GM12878 (cell line): ENCODE measurements at regions not wholly inside any gene's neighbourhood (a gene's known extent, or its start where the extent isn't known, plus 50 kb on each side); places are given as distances from the start of the nearest gene placed in this dataset.

Source experiments
- ATAC-seq: fragments of 200-7000 bp; cut with Tn5 transposase; 3 replicates; pipeline ENCODE4 v1.9.1; 2020; ENCODE audit warnings: mild to moderate bottlenecking, moderate library complexity
- BruUV-seq: library from RNA; stranded (reverse); fragments of 400-500 nt; replicated peaks from 2 replicates; lab custom pipeline; 2021; lab: Mats Ljungman, UMichigan
- CTCF ChIA-PET: fragments of 300-600 bp; sonication (Branson Sonifier 250); formaldehyde crosslinking; extraction: SDS; loops from one replicate; lab custom pipeline; 2021; ENCODE audit warnings: inconsistent platforms; lab: Yijun Ruan, JAX
- POLR2A ChIA-PET: fragments of 350-600 bp; formaldehyde crosslinking; extraction: SDS; loops from one replicate; lab custom pipeline; 2021; ENCODE audit warnings: inconsistent platforms; lab: Charles Lee
- RAD21 ChIA-PET: fragments of 300-600 bp; sonication (Branson Sonifier 250); formaldehyde crosslinking; loops from one replicate; lab custom pipeline; 2023; ENCODE audit warnings: antibody characterized with exemption; ENCODE audit not compliant: unreplicated experiment; lab: Charles Lee
- SMC1A ChIA-PET: fragments of 300-600 bp; sonication (Branson Sonifier 250); formaldehyde crosslinking; loops from one replicate; lab custom pipeline; 2023; ENCODE audit not compliant: unreplicated experiment, uncharacterized antibody; lab: Charles Lee
- DNase-seq: peaks from one replicate; pipeline ENCODE4 v3.0.0-alpha.2; 2011; ENCODE audit warnings: low read depth, low spot score
- FAIRE-seq: peaks from 3 replicates; lab custom pipeline; 2011; peaks lifted over from hg19 to GRCh38; lab: Jason Lieb, UNC
- H2AFZ ChIP-seq: 2 replicates; pipeline ENCODE4 v1.6.0; 2011; ENCODE audit warnings: low read depth, low read length, control low read depth; ENCODE audit not compliant: control insufficient read depth
- H3K27ac ChIP-seq: 2 replicates; pipeline ENCODE4 v1.5.1; 2011; ENCODE audit warnings: control low read depth; ENCODE audit not compliant: control insufficient read depth, insufficient read depth
- H3K27me3 ChIP-seq, 2 experiments: replicated peaks in 1 of 2; 2 replicates each; pipeline versions ENCODE4 v1.6.0 to v1.6.1; 2011; ENCODE audit warnings: low read length in 1 of 2; ENCODE audit not compliant: control insufficient read depth in 2 of 2, insufficient read depth in 2 of 2
- H3K36me3 ChIP-seq, 2 experiments: 2 replicates each; pipeline ENCODE4 v1.5.1; 2011; ENCODE audit warnings: low read length in 1 of 2; ENCODE audit not compliant: control insufficient read depth in 2 of 2, insufficient read depth in 2 of 2
- H3K4me1 ChIP-seq: 2 replicates; pipeline ENCODE4 v1.6.1; 2011; ENCODE audit warnings: mild to moderate bottlenecking, low read length, moderate library complexity, mixed read lengths; ENCODE audit not compliant: control insufficient read depth, insufficient read depth
- H3K4me2 ChIP-seq: 2 replicates; pipeline ENCODE4 v1.6.0; 2011; ENCODE audit warnings: control low read depth; ENCODE audit not compliant: control insufficient read depth, insufficient read depth
- H3K4me3 ChIP-seq: fragments of 200-600 bp; sonication (generic); 2 replicates; pipeline ENCODE4 v1.5.1; 2016
- H3K79me2 ChIP-seq: 2 replicates; pipeline ENCODE4 v1.6.0; 2011; ENCODE audit warnings: low read length; ENCODE audit not compliant: control insufficient read depth, insufficient read depth
- H3K9ac ChIP-seq: 2 replicates; pipeline ENCODE4 v1.8.0; 2011; ENCODE audit warnings: low read length, control low read depth, mixed read lengths; ENCODE audit not compliant: control insufficient read depth, insufficient read depth
- H3K9me3 ChIP-seq: replicated peaks from 3 replicates; pipeline ENCODE4 v1.5.1; 2011; ENCODE audit warnings: mild to moderate bottlenecking, low read length; ENCODE audit not compliant: control insufficient read depth, insufficient read depth
- H4K20me1 ChIP-seq: 2 replicates; pipeline ENCODE4 v1.6.0; 2011; ENCODE audit not compliant: control insufficient read depth, insufficient read depth
- ATF7 ChIP-seq: fragments of 450-650 bp; IDR thresholded peaks from 2 replicates; pipeline ENCODE4 v1.6.1; 2016; ENCODE audit warnings: low read depth, mild to moderate bottlenecking
- CBX3 ChIP-seq: fragments of 200-600 bp; sonication (generic); IDR thresholded peaks from 2 replicates; pipeline ENCODE4 v1.6.1; 2016; ENCODE audit warnings: low read depth, borderline replicate concordance
- FOXK2 ChIP-seq: fragments of 450-650 bp; IDR thresholded peaks from 2 replicates; pipeline ENCODE4 v1.6.1; 2017; ENCODE audit warnings: mild to moderate bottlenecking, moderate library complexity
- HDAC2 ChIP-seq: fragments of 200-600 bp; sonication (generic); IDR thresholded peaks from 2 replicates; pipeline ENCODE4 v1.6.1; 2017
- RBBP5 ChIP-seq: fragments of 200-600 bp; sonication (generic); conservative IDR thresholded peaks from 2 replicates; pipeline ENCODE4 v1.6.1; 2016
- SMAD5 ChIP-seq: IDR thresholded peaks from 2 replicates; pipeline ENCODE4 v1.6.1; 2016; ENCODE audit warnings: antibody characterized with exemption, low read depth
- SUZ12 ChIP-seq: fragments of 200-600 bp; sonication (generic); IDR thresholded peaks from one replicate; pipeline ENCODE4 v1.6.1; 2018; ENCODE audit warnings: antibody characterized with exemption, mild to moderate bottlenecking; ENCODE audit not compliant: unreplicated experiment
- WGBS: methylation state at CpG from one replicate; pipeline ENCODE4 v1.1.6; 2016; ENCODE audit warnings: low lambda C conversion rate; ENCODE audit not compliant: insufficient replicate concordance, insufficient coverage; ENCODE audit errors: missing lambda C conversion rate; 5-methylcytosine and 5-hydroxymethylcytosine counted together
- in situ Hi-C: fragments of 300-500 bp; cut with MboI; formaldehyde crosslinking; loops from 9 replicates; pipeline ENCODE4 v1.14.3; 2018; ENCODE audit warnings: mixed read lengths
- intact Hi-C: fragments of 100-400 bp; cut with micrococcal nuclease; formaldehyde crosslinking; loops from one replicate; pipeline ENCODE4 v1.14.2; 2022; ENCODE audit not compliant: unreplicated experiment
- TF ChIP-seq, protein P1 (sequence below): fragments of 450-650 bp; IDR thresholded peaks from 2 replicates; pipeline ENCODE4 v1.6.1; 2016; ENCODE audit warnings: mild to moderate bottlenecking
- TF ChIP-seq, protein P2 (sequence below): fragments of 450-650 bp; IDR thresholded peaks from 2 replicates; pipeline ENCODE4 v1.6.1; 2017; ENCODE audit warnings: mild to moderate bottlenecking, moderate library complexity
- TF ChIP-seq, protein P3 (sequence below): fragments of 150-350 bp; IDR thresholded peaks from 2 replicates; pipeline ENCODE4 v1.6.1; 2016; ENCODE audit warnings: low read depth, low read length

DNA sequence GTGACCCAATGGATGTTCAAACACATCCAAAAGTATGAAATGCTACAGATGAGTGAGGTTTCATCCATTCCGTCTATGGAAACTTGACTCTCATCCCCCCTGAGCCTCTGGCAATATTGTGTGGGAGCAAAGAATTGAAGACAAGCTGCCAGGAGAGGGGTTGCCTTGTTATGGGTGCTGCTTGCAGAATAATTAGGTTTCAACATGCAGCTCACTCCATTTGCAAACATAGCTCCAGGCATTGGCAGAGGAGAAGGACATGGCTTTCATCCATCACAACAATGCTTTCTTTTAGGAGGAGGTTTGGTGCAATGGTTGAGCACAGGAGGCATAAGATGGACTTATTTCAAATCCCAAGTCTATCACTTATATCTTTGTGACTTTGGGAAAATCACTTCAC is 220.7 kb upstream of the SRRM4 start:
- BruUV-seq: no TSS peak
- CTCF ChIA-PET: no interaction called here
- in situ Hi-C loops: no loop called here

DNA sequence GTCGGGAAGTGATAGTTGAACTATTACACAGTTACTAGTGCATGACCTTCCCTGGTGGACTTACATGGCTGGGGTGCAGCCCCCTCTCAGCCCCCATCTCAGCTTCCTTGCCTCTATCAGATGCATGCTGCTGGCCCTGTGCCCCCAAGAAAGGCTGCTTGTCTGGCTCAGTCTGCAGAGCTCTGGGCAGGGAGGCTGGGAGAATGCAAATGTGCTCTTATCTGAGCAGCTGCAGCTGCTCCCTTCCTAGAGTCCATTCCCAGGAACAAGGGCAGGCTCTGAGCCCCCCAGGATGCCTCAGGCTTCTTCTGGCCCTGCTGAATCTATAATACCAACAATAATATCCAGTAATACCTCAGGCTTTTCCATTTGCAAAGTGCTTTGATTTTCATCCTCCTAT is 218.1 kb upstream of the SRRM4 start:
- in situ Hi-C loops: no loop called here
- ATAC-seq: no peak
- no peaks in the 10 kb centered on the region for H3K36me3 ChIP-seq

More for the DNA sequence above, 220.7 kb upstream of the SRRM4 start:
- TF ChIP-seq HDAC2: no peak
- no peaks in the 10 kb centered on the region for H3K9me3 ChIP-seq
- no peaks in the 10 kb centered on the region for H3K79me2 ChIP-seq
- ChIA-PET POLR2A (no interaction called here), SMC1A (no interaction called here), RAD21 (no interaction called here)
- H3K36me3 ChIP-seq: no peaks in the 10 kb centered on the region
- no peaks in the 10 kb centered on the region for H4K20me1 ChIP-seq
- no peak for ATAC-seq
- H3K9ac ChIP-seq: no peak overlapping the region
- no peak overlapping the region for H3K4me3 ChIP-seq
- no peak overlapping the region for H2AFZ ChIP-seq
- H3K4me2 ChIP-seq: no peak overlapping the region
- no peaks in the 10 kb centered on the region for H3K4me1 ChIP-seq
- intact Hi-C loops: no loop called here
- no peak for DNase-seq
- no peak for FAIRE-seq
- H3K27me3 ChIP-seq: no peaks in the 10 kb centered on the region; a peak in 1 of 4 replicates
- no peak overlapping the region for H3K27ac ChIP-seq
- WGBS: 5% methylated on average over 1 of the region's 1 CpG

More for the DNA sequence above, 218.1 kb upstream of the SRRM4 start:
- ChIA-PET CTCF (no interaction called here), SMC1A (no interaction called here), POLR2A (no interaction called here), RAD21 (no interaction called here)
- Histone ChIP-seq H3K27ac (no peak overlapping the region), H3K79me2 (no peaks in the 10 kb centered on the region), H3K9ac (no peak overlapping the region), H3K4me1 (no peaks in the 10 kb centered on the region), H4K20me1 (no peaks in the 10 kb centered on the region), H2AFZ (no peak overlapping the region), H3K4me3 (no peak overlapping the region), H3K27me3 (no peaks in the 10 kb centered on the region; a peak in 1 of 4 replicates), H3K4me2 (no peak overlapping the region), H3K9me3 (no peaks in the 10 kb centered on the region)
- no peak for DNase-seq
- no peak for FAIRE-seq
- intact Hi-C loops: no loop called here
- WGBS: 69% methylated on average over 1 of the region's 1 CpG
- TF ChIP-seq, protein P1, sequence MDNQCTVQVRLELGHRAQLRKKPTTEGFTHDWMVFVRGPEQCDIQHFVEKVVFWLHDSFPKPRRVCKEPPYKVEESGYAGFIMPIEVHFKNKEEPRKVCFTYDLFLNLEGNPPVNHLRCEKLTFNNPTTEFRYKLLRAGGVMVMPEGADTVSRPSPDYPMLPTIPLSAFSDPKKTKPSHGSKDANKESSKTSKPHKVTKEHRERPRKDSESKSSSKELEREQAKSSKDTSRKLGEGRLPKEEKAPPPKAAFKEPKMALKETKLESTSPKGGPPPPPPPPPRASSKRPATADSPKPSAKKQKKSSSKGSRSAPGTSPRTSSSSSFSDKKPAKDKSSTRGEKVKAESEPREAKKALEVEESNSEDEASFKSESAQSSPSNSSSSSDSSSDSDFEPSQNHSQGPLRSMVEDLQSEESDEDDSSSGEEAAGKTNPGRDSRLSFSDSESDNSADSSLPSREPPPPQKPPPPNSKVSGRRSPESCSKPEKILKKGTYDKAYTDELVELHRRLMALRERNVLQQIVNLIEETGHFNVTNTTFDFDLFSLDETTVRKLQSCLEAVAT: no peak
- TF ChIP-seq ATF7 (no peak), RBBP5 (no peak), SMAD5 (no peak), SUZ12 (no peak), CBX3 (no peak), FOXK2 (no peak)
- TF ChIP-seq, protein P2, sequence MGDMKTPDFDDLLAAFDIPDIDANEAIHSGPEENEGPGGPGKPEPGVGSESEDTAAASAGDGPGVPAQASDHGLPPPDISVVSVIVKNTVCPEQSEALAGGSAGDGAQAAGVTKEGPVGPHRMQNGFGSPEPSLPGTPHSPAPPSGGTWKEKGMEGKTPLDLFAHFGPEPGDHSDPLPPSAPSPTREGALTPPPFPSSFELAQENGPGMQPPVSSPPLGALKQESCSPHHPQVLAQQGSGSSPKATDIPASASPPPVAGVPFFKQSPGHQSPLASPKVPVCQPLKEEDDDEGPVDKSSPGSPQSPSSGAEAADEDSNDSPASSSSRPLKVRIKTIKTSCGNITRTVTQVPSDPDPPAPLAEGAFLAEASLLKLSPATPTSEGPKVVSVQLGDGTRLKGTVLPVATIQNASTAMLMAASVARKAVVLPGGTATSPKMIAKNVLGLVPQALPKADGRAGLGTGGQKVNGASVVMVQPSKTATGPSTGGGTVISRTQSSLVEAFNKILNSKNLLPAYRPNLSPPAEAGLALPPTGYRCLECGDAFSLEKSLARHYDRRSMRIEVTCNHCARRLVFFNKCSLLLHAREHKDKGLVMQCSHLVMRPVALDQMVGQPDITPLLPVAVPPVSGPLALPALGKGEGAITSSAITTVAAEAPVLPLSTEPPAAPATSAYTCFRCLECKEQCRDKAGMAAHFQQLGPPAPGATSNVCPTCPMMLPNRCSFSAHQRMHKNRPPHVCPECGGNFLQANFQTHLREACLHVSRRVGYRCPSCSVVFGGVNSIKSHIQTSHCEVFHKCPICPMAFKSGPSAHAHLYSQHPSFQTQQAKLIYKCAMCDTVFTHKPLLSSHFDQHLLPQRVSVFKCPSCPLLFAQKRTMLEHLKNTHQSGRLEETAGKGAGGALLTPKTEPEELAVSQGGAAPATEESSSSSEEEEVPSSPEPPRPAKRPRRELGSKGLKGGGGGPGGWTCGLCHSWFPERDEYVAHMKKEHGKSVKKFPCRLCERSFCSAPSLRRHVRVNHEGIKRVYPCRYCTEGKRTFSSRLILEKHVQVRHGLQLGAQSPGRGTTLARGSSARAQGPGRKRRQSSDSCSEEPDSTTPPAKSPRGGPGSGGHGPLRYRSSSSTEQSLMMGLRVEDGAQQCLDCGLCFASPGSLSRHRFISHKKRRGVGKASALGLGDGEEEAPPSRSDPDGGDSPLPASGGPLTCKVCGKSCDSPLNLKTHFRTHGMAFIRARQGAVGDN: no peak
- TF ChIP-seq, protein P3, sequence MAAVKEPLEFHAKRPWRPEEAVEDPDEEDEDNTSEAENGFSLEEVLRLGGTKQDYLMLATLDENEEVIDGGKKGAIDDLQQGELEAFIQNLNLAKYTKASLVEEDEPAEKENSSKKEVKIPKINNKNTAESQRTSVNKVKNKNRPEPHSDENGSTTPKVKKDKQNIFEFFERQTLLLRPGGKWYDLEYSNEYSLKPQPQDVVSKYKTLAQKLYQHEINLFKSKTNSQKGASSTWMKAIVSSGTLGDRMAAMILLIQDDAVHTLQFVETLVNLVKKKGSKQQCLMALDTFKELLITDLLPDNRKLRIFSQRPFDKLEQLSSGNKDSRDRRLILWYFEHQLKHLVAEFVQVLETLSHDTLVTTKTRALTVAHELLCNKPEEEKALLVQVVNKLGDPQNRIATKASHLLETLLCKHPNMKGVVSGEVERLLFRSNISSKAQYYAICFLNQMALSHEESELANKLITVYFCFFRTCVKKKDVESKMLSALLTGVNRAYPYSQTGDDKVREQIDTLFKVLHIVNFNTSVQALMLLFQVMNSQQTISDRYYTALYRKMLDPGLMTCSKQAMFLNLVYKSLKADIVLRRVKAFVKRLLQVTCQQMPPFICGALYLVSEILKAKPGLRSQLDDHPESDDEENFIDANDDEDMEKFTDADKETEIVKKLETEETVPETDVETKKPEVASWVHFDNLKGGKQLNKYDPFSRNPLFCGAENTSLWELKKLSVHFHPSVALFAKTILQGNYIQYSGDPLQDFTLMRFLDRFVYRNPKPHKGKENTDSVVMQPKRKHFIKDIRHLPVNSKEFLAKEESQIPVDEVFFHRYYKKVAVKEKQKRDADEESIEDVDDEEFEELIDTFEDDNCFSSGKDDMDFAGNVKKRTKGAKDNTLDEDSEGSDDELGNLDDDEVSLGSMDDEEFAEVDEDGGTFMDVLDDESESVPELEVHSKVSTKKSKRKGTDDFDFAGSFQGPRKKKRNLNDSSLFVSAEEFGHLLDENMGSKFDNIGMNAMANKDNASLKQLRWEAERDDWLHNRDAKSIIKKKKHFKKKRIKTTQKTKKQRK: no peak
- BruUV-seq: no TSS peak
